WERI-Rb-1 (cell line): ENCODE measurements at regions not wholly inside any gene's neighbourhood (a gene's known extent, or its start where the extent isn't known, plus 50 kb on each side); places are given as distances from the start of the nearest gene placed in this dataset.
A peak's percentile ranks its signal among the peaks of the same experiment; 100 is the strongest.

Source experiments
- DNase-seq: peaks from one replicate; pipeline ENCODE4 v3.0.0-alpha.2; 2020
- H3K27ac ChIP-seq: fragments of 250-450 bp; sonication (Bioruptor Pico); 2 replicates; pipeline ENCODE4 v1.5.1; 2020; ENCODE audit warnings: mild to moderate bottlenecking, moderate library complexity
- H3K27me3 ChIP-seq: fragments of 250-450 bp; sonication (Bioruptor Pico); 2 replicates; pipeline ENCODE4 v1.5.1; 2021; ENCODE audit warnings: mild to moderate bottlenecking, low read depth, moderate library complexity; ENCODE audit not compliant: insufficient read depth, severe bottlenecking
- H3K36me3 ChIP-seq: fragments of 250-450 bp; sonication (Bioruptor Pico); 2 replicates; pipeline ENCODE4 v1.5.1; 2020; ENCODE audit warnings: mild to moderate bottlenecking, moderate library complexity
- H3K4me3 ChIP-seq: 2 replicates; pipeline ENCODE4 v1.5.1; 2011; ENCODE audit warnings: low read depth, mild to moderate bottlenecking, control low read depth, low read length
- H3K9me3 ChIP-seq: fragments of 250-450 bp; sonication (Bioruptor Pico); 2 replicates; pipeline ENCODE4 v1.5.1; 2021; ENCODE audit warnings: mild to moderate bottlenecking, moderate library complexity; ENCODE audit not compliant: severe bottlenecking
- TF ChIP-seq, protein P1 (sequence below): IDR thresholded peaks from 2 replicates; pipeline ENCODE4 v1.5.1; 2011; ENCODE audit warnings: low read depth, mild to moderate bottlenecking, control low read depth, inconsistent platforms, low read length

DNA sequence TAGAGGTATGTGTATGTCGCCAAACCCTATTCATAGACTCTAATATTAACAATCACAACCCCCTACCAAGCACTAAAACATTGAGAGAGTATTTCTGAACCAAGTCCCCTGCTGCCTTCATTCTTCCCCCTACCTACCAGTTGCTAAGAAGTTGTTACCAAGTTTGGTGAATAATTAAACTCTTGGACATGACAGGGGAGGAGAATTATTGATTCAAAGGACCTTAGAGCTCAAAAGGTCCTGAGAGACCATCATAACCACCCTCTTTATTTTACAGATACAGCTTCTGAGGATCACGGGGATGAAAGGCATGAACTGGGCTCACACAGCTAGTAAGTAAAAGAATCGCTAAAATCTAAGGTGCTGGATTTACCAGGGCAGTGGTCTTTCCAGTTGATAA is 204.1 kb downstream of the PIK3C3 start:
- Histone ChIP-seq H3K27ac (peak overlapping the region; percentile 97), H3K4me3 (peak overlapping the region; percentile 75)
- TF ChIP-seq, protein P1, sequence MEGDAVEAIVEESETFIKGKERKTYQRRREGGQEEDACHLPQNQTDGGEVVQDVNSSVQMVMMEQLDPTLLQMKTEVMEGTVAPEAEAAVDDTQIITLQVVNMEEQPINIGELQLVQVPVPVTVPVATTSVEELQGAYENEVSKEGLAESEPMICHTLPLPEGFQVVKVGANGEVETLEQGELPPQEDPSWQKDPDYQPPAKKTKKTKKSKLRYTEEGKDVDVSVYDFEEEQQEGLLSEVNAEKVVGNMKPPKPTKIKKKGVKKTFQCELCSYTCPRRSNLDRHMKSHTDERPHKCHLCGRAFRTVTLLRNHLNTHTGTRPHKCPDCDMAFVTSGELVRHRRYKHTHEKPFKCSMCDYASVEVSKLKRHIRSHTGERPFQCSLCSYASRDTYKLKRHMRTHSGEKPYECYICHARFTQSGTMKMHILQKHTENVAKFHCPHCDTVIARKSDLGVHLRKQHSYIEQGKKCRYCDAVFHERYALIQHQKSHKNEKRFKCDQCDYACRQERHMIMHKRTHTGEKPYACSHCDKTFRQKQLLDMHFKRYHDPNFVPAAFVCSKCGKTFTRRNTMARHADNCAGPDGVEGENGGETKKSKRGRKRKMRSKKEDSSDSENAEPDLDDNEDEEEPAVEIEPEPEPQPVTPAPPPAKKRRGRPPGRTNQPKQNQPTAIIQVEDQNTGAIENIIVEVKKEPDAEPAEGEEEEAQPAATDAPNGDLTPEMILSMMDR = no peak

DNA sequence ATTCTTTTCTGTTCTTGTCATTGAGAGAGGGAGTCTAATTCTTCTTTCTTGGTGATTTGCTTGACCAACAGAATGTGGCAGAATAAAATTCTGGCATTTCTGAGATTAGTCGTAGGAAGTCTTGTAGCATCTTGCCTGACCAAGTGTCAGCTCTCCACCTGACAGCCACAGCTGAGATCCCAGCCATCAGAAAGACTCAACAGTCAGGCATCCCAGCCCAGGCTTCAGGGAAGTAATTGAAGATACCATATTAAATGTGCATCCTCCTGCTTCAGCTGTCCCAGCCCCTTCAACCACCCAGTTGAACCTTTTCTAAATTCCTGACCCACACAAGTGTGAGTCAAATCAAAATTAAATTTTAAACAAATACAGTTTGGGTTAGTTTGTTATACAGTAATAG is 208.3 kb downstream of the PIK3C3 start:
- DNase-seq = no peak
- no peaks in the 10 kb centered on the region for H3K9me3 ChIP-seq
- H3K4me3 ChIP-seq = peak overlapping the region; percentile 75
- H3K27me3 ChIP-seq = no peaks in the 10 kb centered on the region
- peaks cover 45% of the 10 kb centered on the region for H3K36me3 ChIP-seq
- TF ChIP-seq, protein P1 = no peak
- H3K27ac ChIP-seq = peak overlapping the region; percentile 97

More for the DNA sequence above, 204.1 kb downstream of the PIK3C3 start:
- Histone ChIP-seq H3K36me3 (peaks cover 20% of the 10 kb centered on the region), H3K9me3 (no peaks in the 10 kb centered on the region), H3K27me3 (no peaks in the 10 kb centered on the region)
- DNase-seq = no peak

DNA sequence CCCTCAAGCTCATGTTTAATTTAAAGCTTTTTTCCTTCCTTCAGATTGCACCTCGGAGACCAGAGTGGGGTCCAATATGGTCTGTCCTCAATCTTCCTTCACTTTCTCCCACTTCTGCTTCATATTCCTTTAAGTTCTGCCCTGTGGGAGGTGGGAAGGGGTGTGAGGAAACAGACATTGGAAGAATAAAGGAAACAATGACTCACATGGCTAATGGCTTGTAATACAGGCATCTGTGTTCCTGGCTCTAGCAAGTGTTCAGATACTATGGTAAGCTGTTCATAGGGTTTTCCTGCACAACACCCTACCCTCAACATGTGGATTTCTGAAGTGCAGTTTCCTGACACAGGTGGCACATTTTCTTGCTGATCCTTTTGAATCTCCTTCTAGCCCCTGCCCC is 209.5 kb downstream of the PIK3C3 start:
- DNase-seq = no peak

DNA sequence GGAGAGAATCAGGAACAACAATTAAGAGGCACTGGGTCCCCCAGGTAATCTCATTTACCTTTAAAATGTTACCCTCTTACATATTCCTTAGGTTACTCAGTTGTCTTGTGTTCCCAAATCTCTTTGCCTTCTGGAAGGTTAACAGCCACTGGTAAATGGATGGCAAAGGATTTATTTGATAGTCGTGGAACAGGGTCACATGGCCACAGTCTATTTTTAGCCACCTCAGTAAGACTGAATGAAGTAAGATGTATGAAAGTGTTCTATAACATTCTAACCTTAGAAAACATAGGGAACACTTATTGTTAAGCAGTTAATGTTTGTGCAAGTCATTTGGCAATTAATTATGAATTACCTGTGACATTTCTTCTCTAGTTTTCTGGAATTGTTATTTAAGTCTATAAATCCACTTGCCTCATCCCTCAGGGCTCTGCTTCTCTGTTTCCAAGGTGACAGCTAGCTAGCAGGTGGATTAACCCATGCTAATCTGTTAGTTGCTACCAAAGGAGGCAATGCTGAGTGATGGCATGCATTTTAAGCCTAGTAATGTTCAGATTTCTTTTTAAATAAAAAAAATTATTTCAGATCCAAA is 211.0 kb downstream of the PIK3C3 start:
- H3K27me3 ChIP-seq = no peaks in the 10 kb centered on the region
- DNase-seq = peak; percentile 57
- TF ChIP-seq, protein P1 = no peak

More for the DNA sequence above, 209.5 kb downstream of the PIK3C3 start:
- Histone ChIP-seq H3K27me3 (no peaks in the 10 kb centered on the region), H3K4me3 (no peak overlapping the region), H3K27ac (peak overlapping the region; percentile 72), H3K36me3 (peaks cover 55% of the 10 kb centered on the region), H3K9me3 (no peaks in the 10 kb centered on the region)
- TF ChIP-seq, protein P1 = no peak

DNA sequence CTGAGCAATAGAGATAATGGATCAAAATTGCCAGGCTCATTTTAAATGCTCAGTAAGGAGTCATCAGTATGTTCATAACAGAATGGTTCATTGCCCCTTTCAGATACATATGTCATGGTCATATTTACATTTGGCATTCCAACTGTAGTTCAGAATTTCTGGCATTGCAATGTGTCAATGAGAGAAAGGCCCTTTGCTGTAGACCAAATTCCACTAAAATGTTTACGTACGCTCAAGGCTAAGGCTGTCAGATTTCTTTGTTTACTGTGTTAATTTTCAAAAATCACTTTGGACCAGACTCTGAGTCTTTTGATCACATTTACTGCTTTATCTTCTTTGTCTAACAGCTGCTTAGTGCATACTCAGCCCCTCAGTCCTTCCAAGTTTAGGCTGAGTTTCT is 213.5 kb downstream of the PIK3C3 start:
- H3K27me3 ChIP-seq = no peaks in the 10 kb centered on the region
- H3K9me3 ChIP-seq = no peaks in the 10 kb centered on the region
- no peak overlapping the region for H3K27ac ChIP-seq
- no peak overlapping the region for H3K4me3 ChIP-seq
- peaks cover 53% of the 10 kb centered on the region for H3K36me3 ChIP-seq
- TF ChIP-seq, protein P1 = no peak
- DNase-seq = no peak

More for the DNA sequence above, 211.0 kb downstream of the PIK3C3 start:
- H3K4me3 ChIP-seq = no peak overlapping the region
- peak overlapping the region; percentile 72 for H3K27ac ChIP-seq
- peaks cover 65% of the 10 kb centered on the region for H3K36me3 ChIP-seq
- H3K9me3 ChIP-seq = no peaks in the 10 kb centered on the region

DNA sequence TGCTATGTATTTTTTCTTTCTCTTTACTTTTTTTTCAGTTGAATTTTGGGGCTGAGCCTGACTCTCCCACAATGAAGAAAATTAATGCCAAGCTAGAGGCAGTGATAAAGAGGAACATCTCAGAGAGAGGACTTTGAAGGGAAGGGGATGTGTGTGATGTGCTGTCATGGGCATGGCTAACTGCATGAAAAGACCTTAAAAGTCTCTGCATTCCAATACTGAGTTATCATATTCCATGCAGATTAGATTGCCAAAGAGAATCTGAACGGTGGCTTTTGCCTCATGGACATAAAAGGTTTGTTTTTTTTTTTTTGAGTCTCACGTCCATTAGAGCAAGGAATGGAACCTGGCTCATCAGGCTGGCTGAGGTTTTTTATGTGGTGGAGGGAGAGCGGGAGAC is 213.9 kb downstream of the PIK3C3 start:
- no peak overlapping the region for H3K27ac ChIP-seq
- DNase-seq = no peak
- H3K9me3 ChIP-seq = no peaks in the 10 kb centered on the region
- TF ChIP-seq, protein P1 = no peak
- H3K4me3 ChIP-seq = no peak overlapping the region
- H3K27me3 ChIP-seq = no peaks in the 10 kb centered on the region
- H3K36me3 ChIP-seq = peaks cover 49% of the 10 kb centered on the region
